Osteocyte (in vitro differentiated cells): ENCODE measurements at regions not wholly inside any gene's neighbourhood (a gene's known extent, or its start where the extent isn't known, plus 50 kb on each side); places are given as distances from the start of the nearest gene placed in this dataset.

ENCODE experiments used
- DNase-seq: peaks from one replicate; pipeline ENCODE4 v3.0.0; 2021; ENCODE audit warnings: mixed read lengths; ENCODE audit not compliant: unreplicated experiment; ENCODE audit errors: extremely low spot score
- H3K27ac Mint-ChIP-seq: one replicate; pipeline ENCODE4 v1.8.0; 2021; ENCODE audit warnings: mild to moderate bottlenecking, mixed read lengths; ENCODE audit not compliant: unreplicated experiment
- H3K27me3 Mint-ChIP-seq: one replicate; pipeline ENCODE4 v1.8.0; 2021; ENCODE audit warnings: mixed read lengths; ENCODE audit not compliant: unreplicated experiment
- H3K36me3 Mint-ChIP-seq: one replicate; pipeline ENCODE4 v1.8.0; 2021; ENCODE audit warnings: mixed read lengths; ENCODE audit not compliant: unreplicated experiment
- H3K4me1 Mint-ChIP-seq: one replicate; pipeline ENCODE4 v1.8.0; 2021; ENCODE audit warnings: mixed read lengths; ENCODE audit not compliant: unreplicated experiment
- H3K4me3 Mint-ChIP-seq: one replicate; pipeline ENCODE4 v1.8.0; 2021; ENCODE audit warnings: mild to moderate bottlenecking, moderate library complexity, mixed read lengths; ENCODE audit not compliant: unreplicated experiment
- H3K9me3 Mint-ChIP-seq: one replicate; pipeline ENCODE4 v1.8.0; 2021; ENCODE audit warnings: mixed read lengths; ENCODE audit not compliant: unreplicated experiment
- CTCF ChIP-seq: fragments of 200-600 bp; sonication (generic); IDR thresholded peaks from 2 replicates; pipeline ENCODE4 v1.5.0; 2021; ENCODE audit warnings: antibody characterized with exemption, mild to moderate bottlenecking, moderate library complexity

DNA sequence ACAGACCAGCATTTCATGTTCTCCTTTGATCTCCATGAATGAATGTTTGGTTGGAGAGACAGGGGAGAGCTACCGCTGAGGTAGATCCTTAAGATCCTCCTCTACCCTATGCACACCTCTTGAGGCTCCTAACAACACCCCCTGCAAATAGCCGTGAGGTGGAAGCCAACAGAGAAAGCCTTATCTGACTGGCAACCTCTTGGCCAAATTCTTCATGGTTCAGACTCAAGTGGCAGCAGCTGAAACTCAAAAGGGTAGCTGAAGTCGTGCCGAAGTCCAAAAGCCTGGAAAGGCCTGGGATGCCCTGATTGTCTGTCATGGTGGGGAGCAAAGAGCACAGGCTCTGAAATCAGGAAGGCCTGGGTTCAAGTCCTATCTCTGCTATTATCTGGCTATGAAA lies 184.9 kb downstream of the SEC61B start:
- H3K27ac Mint-ChIP-seq = no peak overlapping the region
- no peaks in the 10 kb centered on the region for H3K9me3 Mint-ChIP-seq
- TF ChIP-seq CTCF = no peak
- no peaks in the 10 kb centered on the region for H3K36me3 Mint-ChIP-seq
- peaks cover 6% of the 10 kb centered on the region for H3K4me1 Mint-ChIP-seq
- no peaks in the 10 kb centered on the region for H3K27me3 Mint-ChIP-seq
- no peak overlapping the region for H3K4me3 Mint-ChIP-seq
- DNase-seq = no peak

- Mint-ChIP-seq H3K4me3 (no peak overlapping the region), H3K27me3 (no peaks in the 10 kb centered on the region), H3K9me3 (peaks cover 4% of the 10 kb centered on the region), H3K4me1 (peaks cover 9% of the 10 kb centered on the region), H3K36me3 (no peaks in the 10 kb centered on the region), H3K27ac (no peak overlapping the region)
- no peak for DNase-seq
- TF ChIP-seq CTCF = no peak
Measured at GRCh38 chr9:99411068-99411467, 189.0 kb downstream of the SEC61B start.

- Mint-ChIP-seq H3K4me1 (peaks cover 9% of the 10 kb centered on the region), H3K4me3 (no peak overlapping the region), H3K27me3 (no peaks in the 10 kb centered on the region), H3K36me3 (no peaks in the 10 kb centered on the region), H3K9me3 (peaks cover 4% of the 10 kb centered on the region), H3K27ac (no peak overlapping the region)
- no peak for DNase-seq
- TF ChIP-seq CTCF = no peak
Measured at GRCh38 chr9:99411479-99412115, 189.5 kb downstream of the SEC61B start.

GRCh38 chr9:99412606-99413005 lies 190.5 kb downstream of the SEC61B start:
- Mint-ChIP-seq H3K27me3 (no peaks in the 10 kb centered on the region), H3K4me3 (no peak overlapping the region), H3K9me3 (peaks cover 4% of the 10 kb centered on the region), H3K27ac (no peak overlapping the region), H3K4me1 (peaks cover 5% of the 10 kb centered on the region), H3K36me3 (no peaks in the 10 kb centered on the region)
- no peak for DNase-seq
- TF ChIP-seq CTCF = no peak

GRCh38 chr9:99414321-99414720 lies 192.2 kb downstream of the SEC61B start:
- peaks cover 5% of the 10 kb centered on the region for H3K4me1 Mint-ChIP-seq
- peaks cover 4% of the 10 kb centered on the region for H3K9me3 Mint-ChIP-seq
- DNase-seq = no peak

More at GRCh38 chr9:99414321-99414720, 192.2 kb downstream of the SEC61B start:
- Mint-ChIP-seq H3K36me3 (no peaks in the 10 kb centered on the region), H3K27ac (no peak overlapping the region), H3K4me3 (no peak overlapping the region), H3K27me3 (no peaks in the 10 kb centered on the region)
- no peak for TF ChIP-seq CTCF
